ENCODE measurements at regions not wholly inside any gene's neighbourhood (a gene's known extent, or its start where the extent isn't known, plus 50 kb on each side); places are given as distances from the start of the nearest gene placed in this dataset.
"Not testable (repeated sequence)": the region's sequence is repeated elsewhere in the genome, so short reads cannot be mapped to it uniquely, and the experiment has no call there.

- no peaks in the 10 kb centered on the region for H3K27me3 ChIP-seq (ENCODE audit: control insufficient read depth, insufficient read depth, low read length)
- FAIRE-seq (no peak), DNase-seq (ENCODE audit: low read depth) (no peak)
- H3K4me3 ChIP-seq (ENCODE audit: low read depth, low read length): no peak overlapping the region
- TF ChIP-seq CTCF (IDR thresholded peaks at IDR 0.05; ENCODE audit: insufficient read depth, low read length, severe bottlenecking): no peak
- H3K36me3 ChIP-seq (ENCODE audit: control insufficient read depth, insufficient read depth, low read length): no peaks in the 10 kb centered on the region
Observed at GRCh38 chr3:35224565-35225295, 414.6 kb upstream of the ARPP21 start.

GRCh38 chr3:35241236-35241635, 398.1 kb upstream of the ARPP21 start:
- no peak for FAIRE-seq
- Histone ChIP-seq H3K4me3 (ENCODE audit: low read depth, low read length) (no peak overlapping the region), H3K27me3 (ENCODE audit: control insufficient read depth, insufficient read depth, low read length) (no peaks in the 10 kb centered on the region), H3K36me3 (ENCODE audit: control insufficient read depth, insufficient read depth, low read length) (no peaks in the 10 kb centered on the region)
- no peak for DNase-seq (ENCODE audit: low read depth)
- no peak for TF ChIP-seq CTCF (IDR thresholded peaks at IDR 0.05; ENCODE audit: insufficient read depth, low read length, severe bottlenecking)

- no peak overlapping the region for H3K4me3 ChIP-seq (ENCODE audit: low read depth, low read length)
- no peak for TF ChIP-seq CTCF (IDR thresholded peaks at IDR 0.05; ENCODE audit: insufficient read depth, low read length, severe bottlenecking)
- DNase-seq (ENCODE audit: low read depth) (no peak), FAIRE-seq (no peak)
- H3K27me3 ChIP-seq (ENCODE audit: control insufficient read depth, insufficient read depth, low read length): no peaks in the 10 kb centered on the region
- no peaks in the 10 kb centered on the region for H3K36me3 ChIP-seq (ENCODE audit: control insufficient read depth, insufficient read depth, low read length)
Observed at GRCh38 chr3:35254917-35255316, 384.4 kb upstream of the ARPP21 start.

GRCh38 chr3:35257641-35258040, 381.7 kb upstream of the ARPP21 start:
- no peak for DNase-seq (ENCODE audit: low read depth)

GRCh38 chr3:35262406-35262805, 376.9 kb upstream of the ARPP21 start:
- no peaks in the 10 kb centered on the region for H3K27me3 ChIP-seq (ENCODE audit: control insufficient read depth, insufficient read depth, low read length)
- H3K36me3 ChIP-seq (ENCODE audit: control insufficient read depth, insufficient read depth, low read length): no peaks in the 10 kb centered on the region
- H3K4me3 ChIP-seq (ENCODE audit: low read depth, low read length): no peak overlapping the region
- DNase-seq (ENCODE audit: low read depth) (no peak), FAIRE-seq (no peak)
- no peak for TF ChIP-seq CTCF (IDR thresholded peaks at IDR 0.05; ENCODE audit: insufficient read depth, low read length, severe bottlenecking)

More at GRCh38 chr3:35257641-35258040, 381.7 kb upstream of the ARPP21 start:
- Histone ChIP-seq H3K27me3 (ENCODE audit: control insufficient read depth, insufficient read depth, low read length) (no peaks in the 10 kb centered on the region), H3K36me3 (ENCODE audit: control insufficient read depth, insufficient read depth, low read length) (no peaks in the 10 kb centered on the region), H3K4me3 (ENCODE audit: low read depth, low read length) (no peak overlapping the region)
- FAIRE-seq: no peak
- no peak for TF ChIP-seq CTCF (IDR thresholded peaks at IDR 0.05; ENCODE audit: insufficient read depth, low read length, severe bottlenecking)

- TF ChIP-seq CTCF (IDR thresholded peaks at IDR 0.05; ENCODE audit: insufficient read depth, low read length, severe bottlenecking): no peak
- H3K27me3 ChIP-seq (ENCODE audit: control insufficient read depth, insufficient read depth, low read length): no peaks in the 10 kb centered on the region
- H3K36me3 ChIP-seq (ENCODE audit: control insufficient read depth, insufficient read depth, low read length): no peaks in the 10 kb centered on the region
- no peak overlapping the region for H3K4me3 ChIP-seq (ENCODE audit: low read depth, low read length)
- FAIRE-seq (no peak), DNase-seq (ENCODE audit: low read depth) (peak; percentile 25)
Observed at GRCh38 chr3:35263477-35263876, 375.8 kb upstream of the ARPP21 start.

- FAIRE-seq: not testable (repeated sequence)
Observed at GRCh38 chr3:35266065-35266464, 373.3 kb upstream of the ARPP21 start.

More at GRCh38 chr3:35266065-35266464, 373.3 kb upstream of the ARPP21 start:
- not testable (repeated sequence) for DNase-seq (ENCODE audit: low read depth); H3K4me3 ChIP-seq (ENCODE audit: low read depth, low read length); H3K36me3 ChIP-seq (ENCODE audit: control insufficient read depth, insufficient read depth, low read length); H3K27me3 ChIP-seq (ENCODE audit: control insufficient read depth, insufficient read depth, low read length)
